SU-DHL-6 (cell line): ENCODE measurements at regions not wholly inside any gene's neighbourhood (a gene's known extent, or its start where the extent isn't known, plus 50 kb on each side); places are given as distances from the start of the nearest gene placed in this dataset.

ENCODE experiments used
- H2AFZ ChIP-seq: fragments of 200-600 bp; sonication (generic); 2 replicates; pipeline ENCODE4 v1.6.1; 2014; ENCODE audit warnings: low read depth, mild to moderate bottlenecking, moderate library complexity, mixed read lengths, antibody characterized with exemption, low read length; ENCODE audit not compliant: severe bottlenecking
- H3F3A ChIP-seq: fragments of 200-600 bp; shearing (Covaris generic); 2 replicates; pipeline ENCODE4 v1.6.0; 2016; ENCODE audit warnings: antibody characterized with exemption, mild to moderate bottlenecking; ENCODE audit not compliant: insufficient read depth
- H3K27ac ChIP-seq: fragments of 200-600 bp; sonication (generic); 2 replicates; pipeline ENCODE4 v1.5.1; 2016; ENCODE audit warnings: low read depth, mild to moderate bottlenecking, low read length, moderate library complexity, mixed read lengths
- H3K27me3 ChIP-seq: fragments of 200-600 bp; sonication (generic), shearing (Covaris generic); 2 replicates; pipeline ENCODE4 v1.6.0; 2014; ENCODE audit warnings: mild to moderate bottlenecking, low read length
- H3K36me3 ChIP-seq: fragments of 200-600 bp; sonication (generic); 2 replicates; pipeline ENCODE4 v1.6.1; 2014; ENCODE audit warnings: mild to moderate bottlenecking, low read length, mixed read lengths
- H3K4me2 ChIP-seq: fragments of 300-600, 200-600 bp; shearing (Covaris generic), sonication (generic); 2 replicates; pipeline ENCODE4 v1.6.0; 2014; ENCODE audit warnings: low read length, low read depth, mild to moderate bottlenecking; ENCODE audit not compliant: poor library complexity, severe bottlenecking
- H3K4me3 ChIP-seq: fragments of 200-600 bp; sonication (generic); 2 replicates; pipeline ENCODE4 v1.5.1; 2014; ENCODE audit warnings: antibody characterized with exemption, low read length, mild to moderate bottlenecking, mixed read lengths; ENCODE audit not compliant: insufficient read depth, poor library complexity, severe bottlenecking
- H3K79me2 ChIP-seq: fragments of 200-600 bp; sonication (generic); 2 replicates; pipeline ENCODE4 v1.6.1; 2014; ENCODE audit warnings: mild to moderate bottlenecking, low read length, moderate library complexity; ENCODE audit not compliant: insufficient read depth
- H3K9ac ChIP-seq: fragments of 200-600 bp; sonication (generic); 2 replicates; pipeline ENCODE4 v1.7.0; 2014; ENCODE audit warnings: mild to moderate bottlenecking, low read length
- H3K9me2 ChIP-seq: fragments of 200-600 bp; sonication (generic); replicated peaks from 2 replicates; pipeline ENCODE4 v1.6.1; 2014; ENCODE audit warnings: low read length; ENCODE audit not compliant: insufficient read depth
- H3K9me3 ChIP-seq: fragments of 200-600 bp; sonication (generic); 2 replicates; pipeline ENCODE4 v1.6.1; 2014; ENCODE audit warnings: low read length, mixed read lengths; ENCODE audit not compliant: insufficient read depth
- H4K20me1 ChIP-seq: fragments of 200-600 bp; sonication (generic); 2 replicates; pipeline ENCODE4 v1.6.1; 2014; ENCODE audit warnings: low read depth, mild to moderate bottlenecking, antibody characterized with exemption, low read length, moderate library complexity, mixed read lengths
- CTCF ChIP-seq: fragments of 200-600 bp; sonication (generic); IDR thresholded peaks from one replicate; pipeline ENCODE4 v1.5.1; 2017; ENCODE audit warnings: antibody characterized with exemption, mild to moderate bottlenecking, low read length, moderate library complexity; ENCODE audit not compliant: insufficient read depth, poor library complexity, severe bottlenecking
- EZH2phosphoT487 ChIP-seq: fragments of 200-600 bp; sonication (generic), shearing (Covaris generic); conservative IDR thresholded peaks from 2 replicates; pipeline ENCODE4 v1.6.1; 2018; ENCODE audit warnings: mild to moderate bottlenecking, antibody characterized with exemption, low read length, moderate library complexity, mixed read lengths

GRCh38 chr3:14338242-14338641 is 64.2 kb upstream of the SLC6A6 start:
- Histone ChIP-seq H3K27ac (no peak overlapping the region), H3K79me2 (no peaks in the 10 kb centered on the region), H3K27me3 (no peaks in the 10 kb centered on the region), H3K9me3 (no peaks in the 10 kb centered on the region), H3K36me3 (no peaks in the 10 kb centered on the region), H3K4me2 (no peak overlapping the region), H3F3A (no peaks in the 10 kb centered on the region), H3K4me3 (no peak overlapping the region), H4K20me1 (no peaks in the 10 kb centered on the region), H2AFZ (no peak overlapping the region), H3K9ac (no peak overlapping the region), H3K9me2 (no peaks in the 10 kb centered on the region)
- TF ChIP-seq EZH2phosphoT487 (no peak), CTCF (no peak)

GRCh38 chr3:14338898-14339458 is 63.4 kb upstream of the SLC6A6 start:
- H3K4me2 ChIP-seq: no peak overlapping the region
- no peaks in the 10 kb centered on the region for H3K36me3 ChIP-seq
- no peak overlapping the region for H3K9ac ChIP-seq
- H3K9me2 ChIP-seq: no peaks in the 10 kb centered on the region
- H3K27ac ChIP-seq: no peak overlapping the region
- no peaks in the 10 kb centered on the region for H3K9me3 ChIP-seq
- no peaks in the 10 kb centered on the region for H3F3A ChIP-seq
- H4K20me1 ChIP-seq: no peaks in the 10 kb centered on the region
- H3K27me3 ChIP-seq: no peaks in the 10 kb centered on the region
- TF ChIP-seq CTCF (no peak), EZH2phosphoT487 (no peak)
- no peaks in the 10 kb centered on the region for H3K79me2 ChIP-seq
- H2AFZ ChIP-seq: no peak overlapping the region
- no peak overlapping the region for H3K4me3 ChIP-seq

GRCh38 chr3:14340960-14341708 is 61.3 kb upstream of the SLC6A6 start:
- no peak for TF ChIP-seq EZH2phosphoT487
- TF ChIP-seq CTCF: no peak
- no peak overlapping the region for H3K9ac ChIP-seq
- H3K4me2 ChIP-seq: no peak overlapping the region
- H3K9me3 ChIP-seq: no peaks in the 10 kb centered on the region
- no peak overlapping the region for H2AFZ ChIP-seq
- no peak overlapping the region for H3K4me3 ChIP-seq
- no peaks in the 10 kb centered on the region for H3K9me2 ChIP-seq
- no peaks in the 10 kb centered on the region for H3K36me3 ChIP-seq
- H4K20me1 ChIP-seq: no peaks in the 10 kb centered on the region
- no peak overlapping the region for H3K27ac ChIP-seq
- no peaks in the 10 kb centered on the region for H3K27me3 ChIP-seq
- H3K79me2 ChIP-seq: no peaks in the 10 kb centered on the region
- no peaks in the 10 kb centered on the region for H3F3A ChIP-seq
